Mammary epithelial cell (primary cell): ENCODE measurements at regions not wholly inside any gene's neighbourhood (a gene's known extent, or its start where the extent isn't known, plus 50 kb on each side); places are given as distances from the start of the nearest gene placed in this dataset.

ENCODE experiments used
- CTCF ChIP-seq, 2 donors: IDR thresholded peaks in 1 of 2; conservative IDR thresholded peaks in 1 of 2; 2 replicates each; pipeline ENCODE4 v1.5.1; 2011 to 2012; ENCODE audit warnings: inconsistent platforms in 2 of 2, low read length in 2 of 2, mild to moderate bottlenecking in 2 of 2, control low read depth in 1 of 2, low read depth in 1 of 2; ENCODE audit not compliant: insufficient read depth in 1 of 2; ENCODE audit errors: extremely low read depth in 1 of 2
- EZH2 ChIP-seq: IDR thresholded peaks from 2 replicates; pipeline ENCODE4 v1.6.1; 2012; ENCODE audit warnings: low read length, inconsistent platforms, borderline replicate concordance

- no peak for TF ChIP-seq EZH2
- TF ChIP-seq CTCF (conservative IDR thresholded peaks at IDR 0.05 in 1 of 2, IDR thresholded peaks at IDR 0.05 in 1 of 2; ENCODE audit: extremely low read depth in 1 of 2, insufficient read depth in 1 of 2, low read depth in 1 of 2, low read length in 2 of 2): no peak
Observed at GRCh38 chr18:9047715-9048114, 54.8 kb upstream of the NDUFV2 start.
